SK-N-MC (cell line): ENCODE measurements at regions not wholly inside any gene's neighbourhood (a gene's known extent, or its start where the extent isn't known, plus 50 kb on each side); places are given as distances from the start of the nearest gene placed in this dataset.

Experiments
- EZH2 ChIP-seq: fragments of 200-600 bp; sonication (generic); IDR thresholded peaks from one replicate; pipeline ENCODE4 v1.6.1; 2017; ENCODE audit warnings: antibody characterized with exemption
- POLR2AphosphoS5 ChIP-seq: IDR thresholded peaks from 2 replicates; pipeline ENCODE4 v1.6.1; 2012; ENCODE audit warnings: mild to moderate bottlenecking, low read depth, low read length, borderline replicate concordance

- TF ChIP-seq EZH2 (no peak), POLR2AphosphoS5 (no peak)
Measured at GRCh38 chr10:57186201-57186600, 825.1 kb upstream of the ZWINT start.
